ENCODE measurements at regions not wholly inside any gene's neighbourhood (a gene's known extent, or its start where the extent isn't known, plus 50 kb on each side); places are given as distances from the start of the nearest gene placed in this dataset.
A peak's percentile ranks its signal among the peaks of the same experiment; 100 is the strongest.

DNA sequence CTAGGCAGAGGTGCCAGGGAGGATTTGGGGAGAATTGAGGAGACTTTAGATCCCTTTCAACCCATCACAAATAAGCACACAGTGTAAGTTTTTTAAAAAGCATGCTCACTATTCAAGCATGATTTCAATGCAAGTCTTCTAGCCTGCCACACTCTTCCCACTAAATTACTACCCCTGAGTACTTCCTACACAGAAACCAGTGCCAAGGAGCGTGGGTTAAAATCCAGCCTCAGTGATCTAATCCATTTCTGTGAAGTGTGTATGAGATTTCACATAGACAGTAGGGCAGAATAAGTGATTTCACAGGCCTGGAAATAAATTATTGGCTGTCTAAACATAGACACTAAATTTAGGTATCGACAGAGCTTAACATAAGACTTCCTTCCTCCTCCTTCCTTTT, 142.9 kb upstream of the ATP1B1 start:
- Histone ChIP-seq H3K9ac (ENCODE audit: extremely low read depth, low read length, poor library complexity, severe bottlenecking) (no peak overlapping the region), H3K9me3 (ENCODE audit: control insufficient read depth, low read length) (no peaks in the 10 kb centered on the region), H3K36me3 (ENCODE audit: control insufficient read depth, insufficient read depth, low read length) (no peaks in the 10 kb centered on the region), H3K27ac (ENCODE audit: low read depth, low read length) (no peak overlapping the region), H3K4me1 (ENCODE audit: control insufficient read depth, insufficient read depth, low read length) (no peaks in the 10 kb centered on the region), H3K27me3 (ENCODE audit: control insufficient read depth, insufficient read depth, low read length, poor library complexity, severe bottlenecking) (no peaks in the 10 kb centered on the region), H3K4me3 (ENCODE audit: low read length) (no peak overlapping the region)
- Mint-ChIP-seq H3K27ac (no peak overlapping the region), H3K9me3 (no peaks in the 10 kb centered on the region), H3K27me3 (ENCODE audit: insufficient read depth) (no peaks in the 10 kb centered on the region), H3K4me1 (peaks cover 9% of the 10 kb centered on the region), H3K4me3 (no peak overlapping the region), H3K36me3 (ENCODE audit: low read depth) (no peaks in the 10 kb centered on the region)
- 93 to 98% methylated on average over 1 to 2 of the region's 2 CpGs for WGBS, 2 experiments (ENCODE audit: insufficient coverage in 1 of 2, insufficient read length in 1 of 2)
- TF ChIP-seq, protein P1, sequence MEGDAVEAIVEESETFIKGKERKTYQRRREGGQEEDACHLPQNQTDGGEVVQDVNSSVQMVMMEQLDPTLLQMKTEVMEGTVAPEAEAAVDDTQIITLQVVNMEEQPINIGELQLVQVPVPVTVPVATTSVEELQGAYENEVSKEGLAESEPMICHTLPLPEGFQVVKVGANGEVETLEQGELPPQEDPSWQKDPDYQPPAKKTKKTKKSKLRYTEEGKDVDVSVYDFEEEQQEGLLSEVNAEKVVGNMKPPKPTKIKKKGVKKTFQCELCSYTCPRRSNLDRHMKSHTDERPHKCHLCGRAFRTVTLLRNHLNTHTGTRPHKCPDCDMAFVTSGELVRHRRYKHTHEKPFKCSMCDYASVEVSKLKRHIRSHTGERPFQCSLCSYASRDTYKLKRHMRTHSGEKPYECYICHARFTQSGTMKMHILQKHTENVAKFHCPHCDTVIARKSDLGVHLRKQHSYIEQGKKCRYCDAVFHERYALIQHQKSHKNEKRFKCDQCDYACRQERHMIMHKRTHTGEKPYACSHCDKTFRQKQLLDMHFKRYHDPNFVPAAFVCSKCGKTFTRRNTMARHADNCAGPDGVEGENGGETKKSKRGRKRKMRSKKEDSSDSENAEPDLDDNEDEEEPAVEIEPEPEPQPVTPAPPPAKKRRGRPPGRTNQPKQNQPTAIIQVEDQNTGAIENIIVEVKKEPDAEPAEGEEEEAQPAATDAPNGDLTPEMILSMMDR (conservative IDR thresholded peaks at IDR 0.05) = no peak
- DNase-seq = no peak

- H3K4me1 ChIP-seq (ENCODE audit: control insufficient read depth, insufficient read depth, low read length) = no peaks in the 10 kb centered on the region
- Mint-ChIP-seq H3K27ac (no peak overlapping the region), H3K27me3 (ENCODE audit: insufficient read depth) (no peaks in the 10 kb centered on the region), H3K9me3 (no peaks in the 10 kb centered on the region), H3K4me1 (peaks cover 9% of the 10 kb centered on the region), H3K4me3 (no peak overlapping the region), H3K36me3 (ENCODE audit: low read depth) (no peaks in the 10 kb centered on the region)
- DNase-seq = no peak
- H3K27ac ChIP-seq (ENCODE audit: low read depth, low read length) = no peak overlapping the region
- 59 to 70% methylated on average over 3 of the region's 3 CpGs for WGBS, 2 experiments (ENCODE audit: insufficient coverage in 1 of 2, insufficient read length in 1 of 2)
- H3K36me3 ChIP-seq (ENCODE audit: control insufficient read depth, insufficient read depth, low read length) = no peaks in the 10 kb centered on the region
- TF ChIP-seq, protein P1 (conservative IDR thresholded peaks at IDR 0.05) = no peak
- H3K9me3 ChIP-seq (ENCODE audit: control insufficient read depth, low read length) = no peaks in the 10 kb centered on the region
- H3K9ac ChIP-seq (ENCODE audit: extremely low read depth, low read length, poor library complexity, severe bottlenecking) = no peak overlapping the region
- H3K27me3 ChIP-seq (ENCODE audit: control insufficient read depth, insufficient read depth, low read length, poor library complexity, severe bottlenecking) = no peaks in the 10 kb centered on the region
- no peak overlapping the region for H3K4me3 ChIP-seq (ENCODE audit: low read length)
Observed at GRCh38 chr1:168964478-168964877, 142.0 kb upstream of the ATP1B1 start.

- Mint-ChIP-seq H3K4me3 (no peak overlapping the region), H3K27ac (no peak overlapping the region), H3K9me3 (no peaks in the 10 kb centered on the region), H3K36me3 (ENCODE audit: low read depth) (no peaks in the 10 kb centered on the region), H3K27me3 (ENCODE audit: insufficient read depth) (no peaks in the 10 kb centered on the region), H3K4me1 (no peaks in the 10 kb centered on the region)
- Histone ChIP-seq H3K27me3 (ENCODE audit: control insufficient read depth, insufficient read depth, low read length, poor library complexity, severe bottlenecking) (no peaks in the 10 kb centered on the region), H3K27ac (ENCODE audit: low read depth, low read length) (no peak overlapping the region), H3K9ac (ENCODE audit: extremely low read depth, low read length, poor library complexity, severe bottlenecking) (no peak overlapping the region), H3K9me3 (ENCODE audit: control insufficient read depth, low read length) (no peaks in the 10 kb centered on the region), H3K4me1 (ENCODE audit: control insufficient read depth, insufficient read depth, low read length) (no peaks in the 10 kb centered on the region), H3K4me3 (ENCODE audit: low read length) (no peak overlapping the region), H3K36me3 (ENCODE audit: control insufficient read depth, insufficient read depth, low read length) (no peaks in the 10 kb centered on the region)
- 92% methylated on average over 2 of the region's 2 CpGs; no CpG with 5 or more reads in 1 of the 2 experiments for WGBS, 2 experiments (ENCODE audit: insufficient coverage in 1 of 2, insufficient read length in 1 of 2)
- TF ChIP-seq, protein P1 (conservative IDR thresholded peaks at IDR 0.05) = peak; percentile 52
- no peak for DNase-seq
Observed at GRCh38 chr1:168966217-168966616, 140.3 kb upstream of the ATP1B1 start.

Measured in endodermal cell (in vitro differentiated cells).